ENCODE measurements at regions not wholly inside any gene's neighbourhood (a gene's known extent, or its start where the extent isn't known, plus 50 kb on each side); places are given as distances from the start of the nearest gene placed in this dataset.
"Not testable (repeated sequence)": the region's sequence is repeated elsewhere in the genome, so short reads cannot be mapped to it uniquely, and the experiment has no call there.

GRCh38 chr12:3379079-3379478 is 111.9 kb upstream of the PRMT8 start:
- Histone ChIP-seq H3K4me3 (no peak overlapping the region), H3K27ac (no peak overlapping the region)
- TF ChIP-seq, protein P1, sequence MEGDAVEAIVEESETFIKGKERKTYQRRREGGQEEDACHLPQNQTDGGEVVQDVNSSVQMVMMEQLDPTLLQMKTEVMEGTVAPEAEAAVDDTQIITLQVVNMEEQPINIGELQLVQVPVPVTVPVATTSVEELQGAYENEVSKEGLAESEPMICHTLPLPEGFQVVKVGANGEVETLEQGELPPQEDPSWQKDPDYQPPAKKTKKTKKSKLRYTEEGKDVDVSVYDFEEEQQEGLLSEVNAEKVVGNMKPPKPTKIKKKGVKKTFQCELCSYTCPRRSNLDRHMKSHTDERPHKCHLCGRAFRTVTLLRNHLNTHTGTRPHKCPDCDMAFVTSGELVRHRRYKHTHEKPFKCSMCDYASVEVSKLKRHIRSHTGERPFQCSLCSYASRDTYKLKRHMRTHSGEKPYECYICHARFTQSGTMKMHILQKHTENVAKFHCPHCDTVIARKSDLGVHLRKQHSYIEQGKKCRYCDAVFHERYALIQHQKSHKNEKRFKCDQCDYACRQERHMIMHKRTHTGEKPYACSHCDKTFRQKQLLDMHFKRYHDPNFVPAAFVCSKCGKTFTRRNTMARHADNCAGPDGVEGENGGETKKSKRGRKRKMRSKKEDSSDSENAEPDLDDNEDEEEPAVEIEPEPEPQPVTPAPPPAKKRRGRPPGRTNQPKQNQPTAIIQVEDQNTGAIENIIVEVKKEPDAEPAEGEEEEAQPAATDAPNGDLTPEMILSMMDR (IDR thresholded peaks at IDR 0.05): no peak
- no peak for DNase-seq (ENCODE audit: low spot score)

GRCh38 chr12:3380200-3381043 is 110.6 kb upstream of the PRMT8 start:
- Histone ChIP-seq H3K4me3 (peak overlapping the region; percentile 21), H3K27ac (peak overlapping the region in 1 of 2 donors; percentile 4)
- TF ChIP-seq, protein P1 (IDR thresholded peaks at IDR 0.05): no peak
- no peak for DNase-seq (ENCODE audit: low spot score)

- no peak for DNase-seq (ENCODE audit: low spot score)
- TF ChIP-seq, protein P1 (IDR thresholded peaks at IDR 0.05): no peak
- peak overlapping the region in 1 of 2 donors; percentile 4 for H3K27ac ChIP-seq
- peak overlapping the region; percentile 21 for H3K4me3 ChIP-seq
These were observed 109.7 kb upstream of the PRMT8 start for GRCh38 chr12:3381059-3382047.

GRCh38 chr12:3389986-3390385 is 101.0 kb upstream of the PRMT8 start:
- no peak for DNase-seq (ENCODE audit: low spot score)
- Histone ChIP-seq H3K27ac (no peak overlapping the region), H3K4me3 (no peak overlapping the region)
- TF ChIP-seq, protein P1 (IDR thresholded peaks at IDR 0.05): no peak

GRCh38 chr12:3397596-3397995 is 93.4 kb upstream of the PRMT8 start:
- H3K4me3 ChIP-seq; DNase-seq (ENCODE audit: low spot score); H3K27ac ChIP-seq: not testable (repeated sequence)

GRCh38 chr12:3398196-3398789 is 92.7 kb upstream of the PRMT8 start:
- Histone ChIP-seq H3K27ac (no peak overlapping the region), H3K4me3 (no peak overlapping the region)
- DNase-seq (ENCODE audit: low spot score): no peak
- TF ChIP-seq, protein P1 (IDR thresholded peaks at IDR 0.05): no peak

GRCh38 chr12:3405821-3406220 is 85.2 kb upstream of the PRMT8 start:
- Histone ChIP-seq H3K27ac (no peak overlapping the region), H3K4me3 (no peak overlapping the region)
- no peak for DNase-seq (ENCODE audit: low spot score)
- TF ChIP-seq, protein P1 (IDR thresholded peaks at IDR 0.05): no peak
